Osteoblast (primary cell): ENCODE measurements at regions not wholly inside any gene's neighbourhood (a gene's known extent, or its start where the extent isn't known, plus 50 kb on each side); places are given as distances from the start of the nearest gene placed in this dataset.

Experiments
- DNase-seq: peaks from one replicate; pipeline ENCODE4 v3.0.0; 2011; ENCODE audit warnings: low spot score, mixed read lengths; ENCODE audit not compliant: insufficient read length; ENCODE audit errors: missing footprints
- H2AFZ ChIP-seq: 2 replicates; pipeline ENCODE4 v1.6.0; 2011; ENCODE audit warnings: mild to moderate bottlenecking, low read length
- H3K27ac ChIP-seq: 2 replicates; pipeline ENCODE4 v1.5.1; 2011; ENCODE audit warnings: mild to moderate bottlenecking, low read depth, low read length, moderate library complexity
- H3K27me3 ChIP-seq: 2 replicates; pipeline ENCODE4 v1.6.0; 2012; ENCODE audit warnings: mild to moderate bottlenecking, control low read depth, inconsistent platforms, low read length, moderate library complexity; ENCODE audit not compliant: insufficient read depth
- H3K36me3 ChIP-seq: 2 replicates; pipeline ENCODE4 v1.5.1; 2011; ENCODE audit warnings: mild to moderate bottlenecking, low read length, control low read depth, moderate library complexity; ENCODE audit not compliant: insufficient read depth
- H3K4me1 ChIP-seq: 2 replicates; pipeline ENCODE4 v1.5.1; 2011; ENCODE audit warnings: mild to moderate bottlenecking, low read length, control low read depth, moderate library complexity; ENCODE audit not compliant: insufficient read depth
- H3K4me2 ChIP-seq: 2 replicates; pipeline ENCODE4 v1.6.0; 2011; ENCODE audit warnings: mild to moderate bottlenecking, low read length; ENCODE audit not compliant: insufficient read depth
- H3K4me3 ChIP-seq: fragments of 200-600 bp; sonication (generic); 3 replicates; pipeline ENCODE4 v1.5.1; 2012; ENCODE audit warnings: mild to moderate bottlenecking, low read length, inconsistent platforms; ENCODE audit not compliant: insufficient read depth
- H3K79me2 ChIP-seq: 2 replicates; pipeline ENCODE4 v1.6.0; 2012; ENCODE audit warnings: mild to moderate bottlenecking, low read length, control low read depth, inconsistent platforms; ENCODE audit not compliant: insufficient read depth
- H3K9me3 ChIP-seq: 2 replicates; pipeline ENCODE4 v1.5.1; 2011; ENCODE audit warnings: low read depth, low read length, control low read depth
- H4K20me1 ChIP-seq: 2 replicates; pipeline ENCODE4 v1.6.0; 2012; ENCODE audit warnings: mild to moderate bottlenecking, low read length, control low read depth; ENCODE audit not compliant: insufficient read depth
- CTCF ChIP-seq: IDR thresholded peaks from 2 replicates; pipeline ENCODE4 v1.5.1; 2011; ENCODE audit warnings: mild to moderate bottlenecking, low read depth, low read length, moderate library complexity; ENCODE audit errors: extremely low read depth

DNA sequence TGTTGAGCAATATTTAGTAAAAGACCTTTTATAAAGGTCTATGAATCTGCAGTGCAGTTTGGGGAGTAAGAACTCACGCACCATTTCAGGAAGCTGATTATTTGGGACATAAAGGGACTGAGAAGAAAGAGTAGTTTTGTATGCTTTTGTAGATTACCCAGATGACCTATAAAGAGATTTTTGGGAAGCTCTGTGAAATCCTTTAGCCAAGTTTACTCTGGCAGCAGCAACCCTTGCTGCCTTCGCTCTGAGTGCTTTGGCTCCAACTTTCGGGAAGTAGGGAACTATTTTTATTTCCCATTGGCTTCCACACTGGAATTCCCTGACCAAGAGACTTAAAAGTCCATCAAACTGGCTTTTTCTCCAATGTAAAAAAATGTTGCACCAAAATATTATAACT, 1110.1 kb upstream of the PHF14 start:
- DNase-seq, result no peak
- Histone ChIP-seq H3K27ac (no peak overlapping the region), H3K27me3 (no peaks in the 10 kb centered on the region), H3K9me3 (no peaks in the 10 kb centered on the region), H4K20me1 (no peaks in the 10 kb centered on the region), H3K4me3 (no peak overlapping the region), H2AFZ (no peak overlapping the region), H3K79me2 (no peaks in the 10 kb centered on the region), H3K4me2 (no peak overlapping the region), H3K4me1 (no peaks in the 10 kb centered on the region), H3K36me3 (no peaks in the 10 kb centered on the region)
- TF ChIP-seq CTCF, result no peak

DNA sequence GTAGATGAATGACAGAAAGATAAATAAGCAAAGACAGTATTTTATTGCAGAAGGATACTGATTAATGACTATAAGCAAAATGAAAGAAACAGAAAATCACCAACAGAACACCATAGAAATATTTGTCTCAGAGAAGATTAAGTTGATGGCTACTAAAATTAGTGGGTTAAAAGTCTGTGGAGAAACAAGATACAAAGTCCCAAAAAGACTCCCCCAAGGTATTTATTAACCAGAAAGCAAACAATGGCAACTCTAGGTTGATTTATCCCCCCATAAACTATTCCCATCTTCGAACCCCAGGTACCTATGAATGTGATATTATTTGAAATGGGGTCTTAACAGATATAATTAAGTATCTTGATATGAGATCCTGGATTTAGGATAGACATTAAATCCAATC, 1104.5 kb upstream of the PHF14 start:
- Histone ChIP-seq H3K36me3 (no peaks in the 10 kb centered on the region), H3K27me3 (no peaks in the 10 kb centered on the region), H3K4me1 (no peaks in the 10 kb centered on the region), H2AFZ (no peak overlapping the region), H3K27ac (no peak overlapping the region), H3K4me3 (no peak overlapping the region), H3K79me2 (no peaks in the 10 kb centered on the region), H3K9me3 (no peaks in the 10 kb centered on the region), H3K4me2 (no peak overlapping the region), H4K20me1 (no peaks in the 10 kb centered on the region)
- TF ChIP-seq CTCF, result no peak
- DNase-seq, result no peak

GRCh38 chr7:9869566-9869965, 1104.1 kb upstream of the PHF14 start:
- TF ChIP-seq CTCF, result no peak
- H3K79me2 ChIP-seq, result no peaks in the 10 kb centered on the region
- no peak for DNase-seq
- no peaks in the 10 kb centered on the region for H3K36me3 ChIP-seq
- no peaks in the 10 kb centered on the region for H3K4me1 ChIP-seq
- no peaks in the 10 kb centered on the region for H3K9me3 ChIP-seq
- no peaks in the 10 kb centered on the region for H3K27me3 ChIP-seq
- no peak overlapping the region for H3K4me3 ChIP-seq
- no peak overlapping the region for H3K27ac ChIP-seq
- no peak overlapping the region for H2AFZ ChIP-seq
- no peaks in the 10 kb centered on the region for H4K20me1 ChIP-seq
- no peak overlapping the region for H3K4me2 ChIP-seq

- H3K27ac ChIP-seq, result no peak overlapping the region
- H3K4me3 ChIP-seq, result no peak overlapping the region
- H3K79me2 ChIP-seq, result no peaks in the 10 kb centered on the region
- no peak for DNase-seq
- no peak overlapping the region for H2AFZ ChIP-seq
- no peaks in the 10 kb centered on the region for H3K4me1 ChIP-seq
- no peak for TF ChIP-seq CTCF
- H3K4me2 ChIP-seq, result no peak overlapping the region
- no peaks in the 10 kb centered on the region for H3K9me3 ChIP-seq
- no peaks in the 10 kb centered on the region for H3K36me3 ChIP-seq
- H3K27me3 ChIP-seq, result no peaks in the 10 kb centered on the region
- no peaks in the 10 kb centered on the region for H4K20me1 ChIP-seq
Observed at GRCh38 chr7:9870674-9871073, 1103.0 kb upstream of the PHF14 start.
